ENCODE measurements at regions not wholly inside any gene's neighbourhood (a gene's known extent, or its start where the extent isn't known, plus 50 kb on each side); places are given as distances from the start of the nearest gene placed in this dataset.

DNA sequence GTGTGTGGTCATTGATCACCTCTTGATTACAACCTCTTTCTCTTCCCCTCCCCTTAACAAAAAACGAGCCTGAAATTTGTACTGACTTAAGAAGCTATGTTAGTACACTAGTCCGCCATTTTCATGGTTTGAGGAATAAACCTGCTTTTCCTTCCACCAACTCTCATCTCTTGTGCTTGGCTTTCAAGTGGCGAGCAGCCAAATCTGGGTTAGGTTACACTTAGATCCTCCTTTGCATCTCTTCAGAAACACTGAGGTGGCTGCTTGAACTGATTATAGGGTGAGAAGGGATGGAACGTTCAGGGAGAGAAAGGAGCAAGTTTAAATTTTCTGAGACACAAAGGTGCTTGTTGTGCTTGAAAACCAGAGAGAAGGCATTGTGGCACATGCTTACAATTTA, 2171.4 kb downstream of the LRRC4C start:
- DNase-seq = no peak

DNA sequence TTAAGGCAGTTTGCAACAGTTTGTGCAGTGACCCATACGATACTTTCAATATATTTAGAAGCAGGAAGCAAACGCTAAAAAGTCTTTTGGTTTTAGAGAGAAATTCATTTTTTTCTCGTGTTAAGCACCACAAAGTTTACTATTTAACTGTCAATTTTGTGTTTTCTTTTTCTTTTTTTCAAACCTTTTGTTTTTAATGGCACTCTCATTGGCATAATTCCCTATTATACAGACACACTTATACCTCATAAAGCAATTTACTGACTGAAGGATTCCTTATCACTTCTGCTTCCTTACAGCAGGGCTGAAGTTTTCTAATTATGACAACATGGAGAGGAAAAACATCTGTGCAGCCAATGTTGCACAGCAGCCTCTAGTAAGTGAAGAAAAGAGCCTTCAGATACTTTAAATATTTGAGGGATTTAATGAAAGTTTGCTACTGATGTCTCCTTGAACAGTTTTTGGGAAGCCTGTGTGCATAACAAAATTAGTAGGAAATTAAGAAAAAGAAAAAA, 2191.2 kb downstream of the LRRC4C start:
- no peak for DNase-seq

DNA sequence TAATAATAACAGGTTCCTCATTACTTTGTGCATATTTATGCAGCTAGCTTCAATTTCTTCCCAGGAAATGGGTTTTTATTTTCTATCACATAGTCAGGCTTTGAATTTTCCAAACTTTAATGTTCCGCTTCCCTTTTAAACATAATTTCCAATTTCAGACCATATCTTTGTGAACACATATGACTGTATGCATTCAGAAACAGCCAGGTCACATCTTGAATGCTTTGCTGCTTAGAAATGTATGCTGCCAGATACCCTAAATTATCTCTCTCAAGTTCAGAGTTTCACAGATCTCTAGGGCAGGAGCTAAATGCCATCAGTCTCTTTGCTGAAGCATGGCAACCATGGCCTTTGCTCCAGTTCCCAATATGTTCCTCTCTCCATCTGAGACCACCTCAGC, 2203.8 kb downstream of the LRRC4C start:
- DNase-seq = no peak

DNA sequence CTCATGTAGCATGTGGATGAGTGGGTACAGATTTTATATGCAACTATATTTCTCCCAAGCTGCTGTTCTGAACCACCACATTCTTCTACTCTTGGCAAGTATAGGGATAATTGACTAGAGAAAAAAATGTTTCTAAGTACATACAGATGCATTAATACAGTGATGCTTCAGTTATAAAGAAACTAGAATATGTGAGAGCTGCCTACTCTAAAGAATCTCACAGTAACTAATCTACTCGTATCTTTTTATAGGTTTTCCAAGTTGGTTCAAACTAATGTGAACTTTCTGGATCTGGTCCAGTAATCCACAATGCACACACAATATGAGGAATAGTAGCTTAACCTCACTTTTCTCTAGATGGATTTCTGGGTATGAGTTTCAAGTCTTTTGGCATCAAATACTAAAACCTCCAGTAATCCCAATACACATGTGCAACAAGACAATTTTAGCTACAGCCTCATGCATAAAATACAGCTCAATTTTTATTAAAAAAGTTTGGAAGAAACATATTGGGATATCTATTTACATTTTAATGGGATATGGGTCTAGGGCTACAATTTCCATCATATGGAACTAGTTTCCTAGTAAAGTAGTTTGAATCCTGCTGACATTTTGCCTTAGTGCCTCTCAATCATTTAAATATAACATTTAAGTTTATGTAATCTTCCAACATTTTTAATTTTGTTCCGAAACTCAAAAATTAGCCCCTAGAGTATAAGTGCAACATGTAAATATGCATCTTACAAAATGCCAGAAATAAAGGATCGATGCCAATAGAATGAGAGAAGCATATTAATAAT, 2209.7 kb downstream of the LRRC4C start:
- no peak for DNase-seq

DNA sequence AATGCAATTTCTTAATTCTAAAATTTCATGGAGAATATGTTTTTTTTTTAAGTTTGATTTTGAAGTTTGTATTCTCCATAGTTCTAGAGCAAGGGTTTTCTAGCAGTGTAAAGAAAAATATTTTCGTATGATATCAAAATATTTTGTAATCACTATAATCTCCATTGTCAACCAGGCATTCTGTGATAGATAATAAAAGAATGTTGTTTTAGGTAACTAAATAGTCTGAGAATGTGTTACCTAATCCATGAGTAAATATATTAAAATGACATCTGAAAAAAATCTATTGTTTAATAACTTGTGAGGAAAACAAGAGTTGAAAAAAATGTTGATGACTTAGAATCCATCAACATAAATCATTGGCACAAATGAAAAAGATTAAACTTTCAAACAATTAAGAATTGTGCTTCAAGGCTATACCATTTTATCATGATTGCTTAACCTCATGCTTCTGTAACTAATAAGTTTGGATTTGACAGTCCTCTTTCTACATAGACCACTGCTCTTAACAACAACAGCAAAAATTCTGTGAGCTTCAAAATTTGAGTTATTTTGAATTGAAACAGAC, 2211.8 kb downstream of the LRRC4C start:
- no peak for DNase-seq

DNA sequence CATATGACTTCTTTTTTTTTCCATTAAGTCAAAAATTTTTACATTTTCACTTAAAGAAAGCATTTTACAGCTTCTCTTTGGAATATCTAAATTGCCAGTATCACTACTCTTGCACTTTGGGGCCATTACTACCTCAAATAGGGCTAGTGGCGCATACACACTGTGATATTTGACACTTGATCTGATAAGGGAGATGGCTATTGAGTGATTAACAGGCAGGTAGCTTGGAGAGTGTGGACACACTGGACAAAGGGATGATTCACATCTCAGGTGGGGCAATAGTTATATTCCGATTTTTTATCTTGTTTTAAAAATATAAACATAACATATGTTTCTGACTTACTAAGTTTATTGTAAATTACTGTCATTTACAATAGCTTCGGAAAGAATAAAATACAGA, 2219.9 kb downstream of the LRRC4C start:
- no peak for DNase-seq

DNA sequence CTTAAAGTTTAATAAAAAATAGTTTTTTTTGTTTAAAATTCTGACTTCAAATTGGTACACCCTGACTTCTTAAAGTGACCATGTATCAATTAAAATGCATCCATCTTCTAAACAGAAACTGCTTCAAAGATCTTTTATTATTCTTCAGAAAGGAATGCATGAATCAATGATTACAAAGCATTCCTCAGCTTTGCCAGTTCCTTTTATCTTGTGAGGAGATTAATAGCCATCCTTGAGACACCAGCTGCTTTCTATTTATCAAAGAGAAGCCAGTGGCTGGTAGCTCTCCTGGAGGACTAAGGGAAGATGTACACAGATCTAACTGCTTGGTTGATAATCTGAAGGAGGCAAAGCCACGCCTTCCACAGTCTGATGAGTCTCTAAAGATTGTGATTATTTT, 2222.5 kb downstream of the LRRC4C start:
- DNase-seq = no peak

DNA sequence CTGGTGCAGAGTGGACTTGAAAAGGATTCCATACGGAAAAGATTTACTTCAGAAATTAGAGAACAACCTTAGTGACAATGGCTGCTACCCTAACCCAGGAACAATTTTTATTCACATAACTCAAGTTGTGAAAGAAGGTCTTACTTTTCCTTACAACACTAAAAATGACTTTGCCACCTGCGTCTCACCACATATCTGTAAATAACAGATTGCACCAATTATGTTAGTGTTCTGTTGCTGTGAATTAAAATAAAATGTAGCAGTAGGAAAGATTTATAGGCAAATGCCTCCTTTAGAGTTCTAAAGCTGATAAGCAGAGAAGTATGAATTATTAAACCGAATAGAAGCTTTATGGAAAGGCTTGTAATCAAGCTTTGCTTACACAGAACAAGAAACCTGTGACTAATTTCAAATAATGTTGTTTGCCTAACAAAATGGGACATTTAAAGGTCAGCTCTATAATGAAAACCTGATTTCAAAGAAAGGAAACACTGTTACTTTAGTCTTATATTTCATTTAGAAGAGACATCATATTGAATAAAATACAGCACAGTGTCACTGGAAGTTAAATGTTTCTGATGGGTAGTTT, 2237.8 kb downstream of the LRRC4C start:
- no peak for DNase-seq

DNA sequence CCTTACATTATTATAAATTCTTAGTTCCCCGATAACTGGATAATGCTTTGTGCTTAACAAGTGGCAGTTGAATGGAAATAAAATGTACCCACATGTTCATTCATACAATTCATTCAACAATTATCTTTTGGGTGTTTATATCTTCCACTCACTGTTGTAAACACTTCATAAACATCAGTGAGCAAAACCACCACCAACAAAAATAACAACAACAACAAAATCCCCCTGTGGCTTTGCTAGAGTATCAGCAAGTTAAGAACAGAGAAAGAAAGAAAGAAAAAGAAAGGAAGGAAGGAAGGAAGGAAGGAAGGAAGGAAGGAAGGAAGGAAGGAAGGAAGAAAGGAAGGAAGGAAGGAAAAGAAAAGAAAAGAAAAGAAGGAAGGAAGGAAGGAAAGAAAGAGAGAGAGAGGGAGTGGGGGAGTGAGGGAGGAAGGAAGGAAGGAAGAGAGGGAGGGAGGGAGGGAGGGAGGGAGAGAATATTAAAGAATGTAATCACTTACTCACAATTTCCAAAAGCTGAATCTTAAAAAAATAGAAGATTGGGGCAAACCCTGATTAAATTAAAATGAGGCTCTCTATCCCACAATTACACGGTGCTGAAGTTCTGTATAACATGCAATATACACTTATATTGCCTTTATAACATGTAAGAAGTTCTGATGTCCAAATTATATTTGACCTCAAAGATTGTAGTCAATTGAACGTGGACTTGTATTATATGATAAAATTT, 2238.8 kb downstream of the LRRC4C start:
- DNase-seq = no peak

DNA sequence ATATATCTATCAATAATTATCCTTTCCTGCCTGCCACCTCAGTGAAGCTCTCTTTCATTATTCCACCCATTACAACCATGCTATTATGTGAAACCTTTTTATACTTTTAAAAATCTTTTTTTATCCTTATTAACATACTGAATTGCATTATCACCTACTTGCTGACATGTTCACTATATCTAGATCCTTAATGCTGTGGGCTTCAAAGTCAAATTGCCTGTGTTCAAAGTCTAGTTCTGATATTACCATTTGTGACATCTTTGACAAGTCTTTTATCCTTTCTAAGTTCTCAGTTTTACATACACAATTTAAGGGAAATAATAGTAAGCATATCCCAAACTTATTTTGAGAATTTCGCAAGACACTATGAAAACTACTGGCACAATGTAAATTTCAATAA, 2239.4 kb downstream of the LRRC4C start:
- DNase-seq = no peak

DNA sequence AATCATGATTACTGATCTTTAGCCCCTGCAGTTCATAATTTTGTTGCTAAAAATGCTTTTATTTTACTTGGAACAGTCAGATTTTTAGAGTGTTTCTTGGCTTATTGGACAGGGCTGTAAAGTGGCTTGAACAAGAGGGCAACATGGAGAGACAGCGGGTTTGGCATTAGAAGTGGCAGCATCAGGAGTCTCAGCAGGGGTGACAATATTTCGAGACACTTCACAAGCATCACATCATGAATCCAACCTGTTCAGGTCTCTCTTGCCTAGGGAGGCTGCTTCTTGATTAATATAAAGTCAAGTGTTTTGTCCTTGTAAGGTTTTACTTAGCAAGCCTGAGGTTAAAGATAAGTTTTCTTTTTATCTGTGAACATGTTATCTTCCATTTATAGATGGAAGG, 2249.5 kb downstream of the LRRC4C start:
- no peak for DNase-seq

DNA sequence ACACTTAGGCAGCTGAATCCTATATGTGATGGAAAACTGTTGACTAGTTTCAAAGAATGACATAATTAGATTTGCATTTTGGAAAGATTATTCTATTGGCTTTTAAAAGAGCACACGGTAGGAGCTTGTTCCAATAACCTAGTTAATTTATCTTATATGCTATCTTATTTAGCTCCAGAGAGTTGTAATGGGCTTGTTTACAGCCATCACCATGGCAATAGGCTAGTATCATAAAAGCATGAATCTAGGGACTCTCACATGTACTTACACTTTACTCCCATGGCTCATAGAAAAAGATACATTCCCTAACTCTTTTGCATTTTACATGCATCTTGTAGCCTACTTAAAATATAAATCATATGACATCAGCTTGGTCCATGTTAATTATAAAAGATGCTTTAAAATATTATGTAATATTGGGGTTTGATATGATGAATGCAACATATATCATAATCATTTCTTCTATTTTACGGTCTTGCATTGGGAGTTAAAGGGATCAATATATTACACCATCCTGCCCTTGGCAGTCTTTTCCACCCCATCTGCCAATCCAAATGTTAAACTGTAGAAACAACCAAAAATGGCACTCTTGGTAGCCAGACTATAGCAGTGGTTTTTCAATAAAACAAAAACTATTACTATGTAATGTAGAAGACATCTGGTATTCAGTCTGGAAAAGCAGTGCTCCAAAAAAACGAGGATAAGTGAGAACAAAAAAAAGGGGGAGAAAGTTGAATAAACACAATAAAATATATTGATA, 2254.0 kb downstream of the LRRC4C start:
- no peak for DNase-seq

DNA sequence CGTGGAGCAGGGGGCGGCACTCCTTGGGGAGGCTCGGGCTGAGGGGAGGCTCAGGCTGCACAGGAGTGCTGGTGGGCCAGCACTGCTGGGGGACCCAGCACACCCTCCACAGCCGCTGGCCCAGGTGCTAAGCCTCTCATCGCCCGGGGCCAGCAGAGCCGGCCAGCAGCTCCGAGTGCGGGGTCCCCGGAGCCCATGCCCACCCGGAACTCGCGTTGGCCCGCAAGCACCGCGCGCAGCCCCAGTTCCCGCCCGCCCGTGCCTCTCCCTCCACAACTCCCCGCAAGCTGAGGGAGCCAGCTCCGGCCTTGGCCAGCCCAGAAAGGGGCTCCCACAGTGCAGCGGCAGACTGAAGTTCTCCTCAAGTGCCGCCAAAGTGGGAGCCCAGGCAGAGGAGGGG, 2266.8 kb downstream of the LRRC4C start:
- no peak for DNase-seq

DNA sequence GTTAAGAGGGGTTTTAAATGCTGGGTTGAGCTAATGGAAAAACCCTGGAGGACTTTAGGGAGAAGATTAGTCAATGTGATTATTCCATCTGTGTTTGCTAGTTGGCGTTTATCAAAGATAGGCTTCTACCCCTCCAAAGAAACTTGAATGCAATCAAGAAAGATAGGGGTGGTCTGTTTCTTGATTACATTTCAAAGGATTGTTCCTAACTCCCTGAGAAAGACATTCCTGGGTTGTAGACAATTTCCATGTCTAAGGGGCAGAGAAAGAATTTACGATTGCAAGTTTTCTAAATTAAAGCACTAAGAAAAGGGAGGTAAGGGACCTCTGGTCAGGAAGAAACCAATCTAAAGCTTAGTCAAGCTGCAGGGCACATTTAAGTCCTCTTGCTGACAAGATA, 2268.7 kb downstream of the LRRC4C start:
- no peak for DNase-seq

DNA sequence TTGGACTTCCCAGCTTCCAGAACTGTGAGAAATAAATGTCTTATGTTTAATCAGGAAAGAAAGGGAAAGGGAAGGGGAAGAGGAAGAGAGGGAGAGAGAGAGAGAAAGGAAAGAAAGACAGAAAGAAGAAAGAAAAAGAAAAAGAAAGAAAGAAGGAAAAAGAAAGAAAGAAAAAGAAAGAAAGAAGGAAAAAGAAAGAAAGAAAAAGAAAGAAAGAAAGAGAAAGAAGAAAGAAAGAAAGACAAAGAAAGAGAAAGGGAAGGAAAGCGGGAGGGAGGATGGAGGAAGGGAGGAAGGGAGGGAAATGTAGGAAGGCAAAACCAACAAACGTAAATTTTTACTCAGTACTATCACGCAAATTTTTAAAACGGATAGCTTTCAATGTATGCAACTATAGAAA, 2281.8 kb downstream of the LRRC4C start:
- DNase-seq = no peak

DNA sequence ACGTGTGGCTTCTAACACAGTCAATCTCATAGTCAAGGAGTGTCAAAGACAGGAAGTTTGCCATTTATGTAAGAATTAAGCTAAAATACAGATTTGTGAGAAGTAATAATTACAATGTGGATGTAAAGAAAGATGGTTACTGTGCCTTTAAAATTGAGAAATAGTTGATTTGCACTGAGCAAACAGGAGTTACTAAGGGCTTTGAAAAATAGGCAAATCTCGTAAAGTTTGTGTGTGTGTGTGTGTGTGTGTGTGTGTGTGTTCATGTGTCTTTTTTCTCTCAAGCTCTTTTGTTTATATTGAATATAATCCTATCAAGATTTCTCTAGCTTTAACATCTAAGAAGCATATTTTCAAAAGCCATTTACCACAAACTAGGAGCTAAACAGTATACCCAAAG, 2284.5 kb downstream of the LRRC4C start:
- DNase-seq = no peak

DNA sequence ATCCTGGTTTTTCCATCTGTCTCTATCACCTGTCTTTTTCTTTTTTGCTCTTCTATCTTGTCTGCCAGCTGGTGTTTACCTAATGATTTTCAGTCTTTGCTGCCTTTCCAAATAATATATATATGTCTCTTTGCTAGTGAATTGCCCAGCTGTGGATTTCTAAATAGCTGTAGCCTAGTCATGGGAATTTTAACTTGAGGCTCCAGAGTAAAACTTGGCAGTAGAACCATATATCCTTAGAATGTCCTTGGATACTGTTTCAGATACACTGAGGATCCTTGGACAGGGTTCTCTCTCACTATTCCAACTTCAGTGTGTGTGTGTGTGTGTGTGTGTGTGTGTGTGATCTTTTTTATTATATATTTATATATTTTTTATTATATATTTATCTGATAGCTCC, 2285.3 kb downstream of the LRRC4C start:
- no peak for DNase-seq

DNA sequence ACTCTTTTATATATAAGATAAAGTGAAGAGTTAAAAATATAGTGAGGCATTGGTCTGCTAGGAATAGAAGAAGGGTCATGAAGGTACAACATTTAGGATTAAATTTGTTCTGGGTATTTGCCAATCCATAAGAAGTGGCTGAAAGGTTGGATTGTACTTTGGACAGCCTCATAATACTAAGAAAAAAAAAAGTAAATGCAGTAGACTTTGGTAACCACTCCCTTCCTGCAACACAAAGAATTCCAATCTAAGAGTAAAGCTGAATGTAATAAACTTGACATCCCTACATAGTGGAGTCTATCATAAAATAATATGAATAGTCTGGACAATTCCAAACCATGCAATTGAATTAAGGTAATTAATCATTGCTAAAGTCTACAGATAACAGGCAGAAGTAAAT, 2294.4 kb downstream of the LRRC4C start:
- DNase-seq = no peak

DNA sequence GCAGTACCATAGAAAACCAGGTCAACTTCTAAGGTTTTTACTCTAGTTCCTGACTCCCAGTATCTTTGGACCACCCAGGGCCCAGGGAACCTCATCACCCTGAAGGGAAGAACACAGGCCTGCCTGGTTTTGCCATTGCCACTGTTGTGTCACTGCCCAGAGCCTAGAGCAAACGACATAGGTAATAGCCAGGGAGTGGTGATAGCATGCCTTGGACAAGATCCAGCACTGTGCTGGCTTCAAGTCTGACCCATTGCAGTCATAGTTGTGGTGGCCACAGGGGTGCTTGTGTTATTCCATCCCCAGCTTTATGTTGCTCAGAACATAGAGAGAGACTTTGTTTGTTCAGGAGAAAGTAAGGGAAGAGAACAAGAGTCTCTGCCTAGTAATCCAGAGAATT, 2310.2 kb downstream of the LRRC4C start:
- DNase-seq = no peak

DNA sequence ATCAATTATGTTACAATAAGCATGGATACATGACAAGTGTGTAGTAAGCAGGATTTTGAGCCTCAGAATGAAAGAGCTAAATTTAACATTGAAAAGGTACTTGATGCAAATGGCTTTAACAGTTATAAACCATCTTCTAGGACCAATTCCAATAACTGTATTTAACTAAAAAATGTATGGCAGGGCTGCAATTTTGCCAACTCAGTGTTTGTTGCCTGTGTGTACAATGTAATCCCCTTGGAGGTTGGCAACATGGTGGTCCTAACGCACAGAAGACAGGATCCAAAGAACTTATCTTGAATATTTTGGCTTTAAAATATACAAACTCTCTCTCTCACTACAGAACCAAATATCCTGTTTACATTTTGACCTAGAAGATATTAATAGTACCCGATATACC, 2314.1 kb downstream of the LRRC4C start:
- DNase-seq = no peak

DNA sequence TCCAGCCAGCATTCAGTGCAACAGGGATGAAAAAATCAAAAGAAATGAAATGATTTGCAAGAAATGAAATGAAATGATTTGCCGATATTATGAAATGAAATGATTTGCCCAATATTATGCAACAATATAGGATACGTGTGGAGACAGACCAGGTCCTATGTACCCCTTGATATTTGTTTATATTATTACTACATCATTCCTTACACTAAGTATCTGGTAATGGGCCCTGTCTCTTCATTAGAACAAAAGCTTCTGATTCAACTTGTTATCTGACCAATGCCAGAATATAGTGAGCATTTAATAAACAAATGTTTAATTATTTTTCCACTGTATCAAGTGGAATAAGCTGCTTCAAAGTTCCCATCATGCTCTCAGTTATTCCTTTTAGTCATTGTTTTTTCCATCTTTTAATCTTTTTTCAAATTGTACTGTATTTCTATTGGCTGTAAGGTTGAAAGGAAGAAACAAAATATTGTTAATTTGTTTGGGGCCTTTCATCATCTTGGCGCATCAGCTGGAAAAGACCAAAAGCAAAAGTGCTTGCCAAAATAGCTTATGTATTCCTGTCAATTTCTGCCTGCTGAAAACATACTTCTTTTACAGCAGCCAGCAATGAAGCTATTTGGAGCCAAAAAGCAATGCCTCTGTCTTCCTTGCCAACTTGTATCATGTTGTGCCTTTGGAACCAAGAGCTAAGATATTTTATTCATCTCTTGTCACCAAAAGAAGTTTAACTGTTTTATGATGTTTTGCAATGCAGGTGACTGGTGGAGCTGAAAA, 2314.9 kb downstream of the LRRC4C start:
- DNase-seq = no peak

DNA sequence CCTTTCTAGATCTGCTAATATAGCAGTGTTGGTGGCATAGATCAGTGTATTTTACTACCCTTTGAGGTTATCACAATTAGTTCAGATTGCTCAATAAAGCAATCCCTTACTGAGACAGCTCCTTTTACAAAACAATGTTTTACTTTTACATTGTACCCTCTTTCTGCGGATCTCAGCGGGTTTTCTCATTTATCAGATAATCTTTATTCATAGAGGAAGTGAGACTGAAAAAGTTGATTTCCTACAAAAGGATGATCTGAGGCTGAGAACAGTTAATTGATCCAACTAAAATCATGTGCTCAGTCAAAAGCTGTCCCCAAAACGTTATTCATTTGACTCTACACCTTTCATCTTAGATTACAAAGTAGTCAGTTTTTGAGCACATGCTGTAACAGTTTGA, 2319.9 kb downstream of the LRRC4C start:
- DNase-seq = no peak

All from NCI-H1092 (cell line).